Epithelial cell of proximal tubule (primary cell): ENCODE measurements at regions not wholly inside any gene's neighbourhood (a gene's known extent, or its start where the extent isn't known, plus 50 kb on each side); places are given as distances from the start of the nearest gene placed in this dataset.

Experiments used
- DNase-seq: peaks from one replicate; pipeline ENCODE4 v3.0.0-alpha.2; 2011; ENCODE audit warnings: low read depth
- H3K4me3 ChIP-seq: 2 replicates; pipeline ENCODE4 v1.5.1; 2011; ENCODE audit warnings: low read depth, mild to moderate bottlenecking, low read length
- TF ChIP-seq, protein P1 (sequence below): conservative IDR thresholded peaks from 2 replicates; pipeline ENCODE4 v1.5.1; 2012; ENCODE audit warnings: low read depth, mild to moderate bottlenecking, low read length

DNA sequence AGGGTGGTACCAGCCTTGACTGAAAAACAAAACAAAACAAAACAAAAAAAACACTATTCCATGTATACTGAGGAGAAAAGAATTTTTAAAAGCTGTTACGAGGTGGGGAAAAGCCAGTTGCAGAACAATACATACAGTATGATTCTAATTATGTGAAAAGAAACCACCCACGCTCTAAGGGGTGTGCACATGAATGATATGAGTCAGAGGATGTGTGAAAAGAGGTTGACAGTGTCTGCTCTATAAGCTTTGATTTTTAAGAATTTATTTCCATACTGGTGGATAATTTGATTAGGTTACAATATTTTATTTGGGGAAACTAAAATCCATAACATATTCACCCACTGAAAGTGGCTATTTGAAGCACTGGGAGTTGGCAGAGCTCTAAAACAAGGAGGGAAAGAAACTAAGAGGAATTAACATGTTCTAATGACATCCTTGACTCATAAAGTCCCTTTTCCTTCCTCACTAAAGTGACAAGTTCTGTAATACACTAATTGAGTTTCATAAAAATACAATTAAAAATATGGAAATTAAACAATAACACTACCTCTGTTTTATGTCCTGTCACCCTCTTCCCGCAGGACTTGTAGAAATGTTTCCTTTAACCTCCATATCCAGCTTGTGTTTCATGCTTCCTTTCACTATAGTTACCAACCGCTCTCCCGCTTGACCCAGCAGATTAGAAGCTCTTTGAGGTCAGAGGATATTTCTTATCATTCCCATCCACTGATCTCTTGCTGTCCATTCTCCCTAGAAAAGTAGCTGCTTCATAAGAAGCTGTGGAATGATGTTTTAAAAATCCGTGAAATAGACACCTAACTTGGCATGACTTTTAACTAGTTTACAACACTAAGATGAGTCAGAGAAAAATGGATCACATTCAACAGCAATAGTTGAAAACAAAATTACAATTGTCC, 118.6 kb upstream of the CCDC28A start:
- H3K4me3 ChIP-seq: no peak overlapping the region
- TF ChIP-seq, protein P1, sequence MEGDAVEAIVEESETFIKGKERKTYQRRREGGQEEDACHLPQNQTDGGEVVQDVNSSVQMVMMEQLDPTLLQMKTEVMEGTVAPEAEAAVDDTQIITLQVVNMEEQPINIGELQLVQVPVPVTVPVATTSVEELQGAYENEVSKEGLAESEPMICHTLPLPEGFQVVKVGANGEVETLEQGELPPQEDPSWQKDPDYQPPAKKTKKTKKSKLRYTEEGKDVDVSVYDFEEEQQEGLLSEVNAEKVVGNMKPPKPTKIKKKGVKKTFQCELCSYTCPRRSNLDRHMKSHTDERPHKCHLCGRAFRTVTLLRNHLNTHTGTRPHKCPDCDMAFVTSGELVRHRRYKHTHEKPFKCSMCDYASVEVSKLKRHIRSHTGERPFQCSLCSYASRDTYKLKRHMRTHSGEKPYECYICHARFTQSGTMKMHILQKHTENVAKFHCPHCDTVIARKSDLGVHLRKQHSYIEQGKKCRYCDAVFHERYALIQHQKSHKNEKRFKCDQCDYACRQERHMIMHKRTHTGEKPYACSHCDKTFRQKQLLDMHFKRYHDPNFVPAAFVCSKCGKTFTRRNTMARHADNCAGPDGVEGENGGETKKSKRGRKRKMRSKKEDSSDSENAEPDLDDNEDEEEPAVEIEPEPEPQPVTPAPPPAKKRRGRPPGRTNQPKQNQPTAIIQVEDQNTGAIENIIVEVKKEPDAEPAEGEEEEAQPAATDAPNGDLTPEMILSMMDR: no peak
- DNase-seq: peak; percentile 10

GRCh38 chr6:138655828-138656227, 117.7 kb upstream of the CCDC28A start:
- DNase-seq: no peak
- TF ChIP-seq, protein P1: no peak
- no peak overlapping the region for H3K4me3 ChIP-seq

DNA sequence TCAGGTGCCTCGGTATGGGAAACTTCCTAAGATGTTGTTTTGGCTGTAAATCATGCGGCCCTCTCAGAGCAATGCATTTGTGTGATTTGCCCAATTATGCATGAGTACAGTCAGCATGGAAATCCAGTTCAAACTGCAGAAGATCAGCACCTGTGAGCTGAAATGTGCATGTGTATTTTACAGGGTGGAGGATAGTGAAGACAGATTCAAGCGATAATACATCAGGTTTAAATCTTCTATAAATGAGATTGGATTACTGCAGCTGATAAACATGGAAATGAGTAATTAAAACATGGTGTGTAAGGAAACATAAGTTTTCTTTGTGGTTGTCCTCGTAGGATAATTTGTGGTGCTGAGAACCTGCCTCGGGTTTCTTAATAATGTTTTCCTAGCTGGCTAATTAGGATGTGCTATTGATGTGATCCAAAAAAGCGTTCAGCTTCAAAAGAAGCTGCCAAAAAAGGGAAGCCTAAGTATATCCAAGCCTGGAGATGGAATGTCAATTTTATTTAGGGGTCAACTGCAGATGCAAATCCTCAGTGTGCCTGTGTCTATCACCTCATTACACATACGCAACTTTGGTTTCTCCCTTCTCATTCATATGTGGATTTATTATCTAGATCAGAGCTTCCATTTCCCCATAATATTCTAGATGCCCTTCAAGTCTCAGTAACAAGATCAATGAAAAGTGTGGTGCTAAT, 117.1 kb upstream of the CCDC28A start:
- DNase-seq: no peak
- TF ChIP-seq, protein P1: no peak
- no peak overlapping the region for H3K4me3 ChIP-seq

GRCh38 chr6:138657065-138657425, 116.5 kb upstream of the CCDC28A start:
- TF ChIP-seq, protein P1: no peak
- H3K4me3 ChIP-seq: no peak overlapping the region
- DNase-seq: no peak

DNA sequence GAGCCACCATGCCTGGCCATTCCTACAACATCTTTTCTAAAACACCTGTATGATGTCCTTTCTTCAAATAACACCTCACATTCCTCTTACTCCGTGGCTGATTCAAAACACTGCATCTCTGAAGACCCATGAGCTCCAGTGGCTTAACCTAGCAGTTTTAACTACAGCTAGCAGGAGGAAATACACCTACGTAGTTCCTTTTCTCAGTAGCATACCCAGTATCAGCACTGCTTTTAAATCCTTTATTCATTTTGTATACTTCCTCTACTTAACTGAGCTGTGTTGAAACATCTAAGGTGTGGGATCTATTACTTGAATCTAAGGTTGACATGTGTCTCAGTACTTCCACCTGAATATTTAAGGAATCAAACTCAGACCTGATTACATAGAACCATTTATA, 113.6 kb upstream of the CCDC28A start:
- no peak overlapping the region for H3K4me3 ChIP-seq
- TF ChIP-seq, protein P1: no peak
- DNase-seq: no peak

DNA sequence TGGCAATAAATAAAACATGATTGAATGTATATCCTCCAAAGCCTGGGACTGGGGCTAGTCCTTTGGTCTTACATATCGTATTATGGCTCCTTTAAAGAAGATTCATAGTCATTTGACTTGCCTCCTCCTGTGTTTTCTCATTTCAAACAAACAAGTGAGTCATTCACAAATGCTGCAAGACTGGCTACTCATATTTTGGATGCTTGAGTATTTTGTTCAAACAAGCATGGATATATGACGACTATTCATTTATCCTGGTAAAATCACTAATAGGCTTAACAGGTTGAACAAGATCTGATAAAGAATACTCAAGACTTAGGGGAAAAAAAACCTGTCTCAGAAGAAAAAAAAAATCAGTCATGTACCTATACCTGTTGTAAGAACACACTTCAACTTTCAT, 111.1 kb upstream of the CCDC28A start:
- no peak overlapping the region for H3K4me3 ChIP-seq
- TF ChIP-seq, protein P1: no peak
- DNase-seq: peak; percentile 10
